ENCODE measurements at regions not wholly inside any gene's neighbourhood (a gene's known extent, or its start where the extent isn't known, plus 50 kb on each side); places are given as distances from the start of the nearest gene placed in this dataset.
A peak's percentile ranks its signal among the peaks of the same experiment; 100 is the strongest.

GRCh38 chr10:57754803-57755202 is 512.9 kb downstream of the IPMK start:
- Histone ChIP-seq H3K79me2 (ENCODE audit: control insufficient read depth, insufficient read depth, low read length, unreplicated experiment) (no peaks in the 10 kb centered on the region), H3K4me1 (ENCODE audit: control insufficient read depth, insufficient read depth, low read length, unreplicated experiment) (no peaks in the 10 kb centered on the region), H3K36me3 (ENCODE audit: insufficient read depth, low read length) (no peaks in the 10 kb centered on the region), H3K4me3 (ENCODE audit: low read depth, low read length) (no peak overlapping the region), H3K27me3 (ENCODE audit: insufficient read depth, low read length) (peaks cover 22% of the 10 kb centered on the region; the same call in 1 of the 2 replicates), H3K27ac (ENCODE audit: low read depth, low read length) (no peak overlapping the region), H2AFZ (ENCODE audit: low read length, unreplicated experiment) (no peak overlapping the region)

DNA sequence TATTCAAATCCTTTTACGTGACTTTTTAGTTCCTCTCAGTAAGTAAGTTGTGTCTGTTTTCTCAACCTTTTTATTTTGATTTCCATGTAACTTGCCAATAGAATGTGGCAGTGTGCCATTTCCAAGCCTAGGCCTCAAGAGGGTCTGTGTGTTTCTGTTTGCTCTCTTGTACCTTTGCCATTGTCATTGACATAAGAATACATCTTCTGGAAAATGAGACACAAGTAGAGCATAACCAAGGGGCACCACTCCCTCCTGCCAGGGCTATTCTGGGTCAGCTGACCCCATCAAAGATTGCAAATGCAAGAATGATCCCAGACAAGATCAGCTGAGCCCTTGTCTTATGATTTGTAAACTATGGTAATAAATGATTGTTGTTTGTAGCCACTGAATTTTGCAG is 524.0 kb downstream of the IPMK start:
- H3K79me2 ChIP-seq (ENCODE audit: control insufficient read depth, insufficient read depth, low read length, unreplicated experiment): no peaks in the 10 kb centered on the region
- H3K27me3 ChIP-seq (ENCODE audit: insufficient read depth, low read length): peaks cover 10% of the 10 kb centered on the region; the same call in 1 of the 2 replicates
- H3K4me3 ChIP-seq (ENCODE audit: low read depth, low read length): no peak overlapping the region
- H3K27ac ChIP-seq (ENCODE audit: low read depth, low read length): no peak overlapping the region
- H3K36me3 ChIP-seq (ENCODE audit: insufficient read depth, low read length): no peaks in the 10 kb centered on the region
- no peaks in the 10 kb centered on the region for H3K4me1 ChIP-seq (ENCODE audit: control insufficient read depth, insufficient read depth, low read length, unreplicated experiment)
- H2AFZ ChIP-seq (ENCODE audit: low read length, unreplicated experiment): no peak overlapping the region

- Histone ChIP-seq H3K4me3 (ENCODE audit: low read depth, low read length) (no peak overlapping the region), H3K27ac (ENCODE audit: low read depth, low read length) (no peak overlapping the region), H3K4me1 (ENCODE audit: control insufficient read depth, insufficient read depth, low read length, unreplicated experiment) (no peaks in the 10 kb centered on the region), H3K36me3 (ENCODE audit: insufficient read depth, low read length) (no peaks in the 10 kb centered on the region), H2AFZ (ENCODE audit: low read length, unreplicated experiment) (no peak overlapping the region), H3K79me2 (ENCODE audit: control insufficient read depth, insufficient read depth, low read length, unreplicated experiment) (no peaks in the 10 kb centered on the region), H3K27me3 (ENCODE audit: insufficient read depth, low read length) (peaks cover 16% of the 10 kb centered on the region; the same call in 1 of the 2 replicates)
Observed at GRCh38 chr10:57741751-57742150, 525.9 kb downstream of the IPMK start.

DNA sequence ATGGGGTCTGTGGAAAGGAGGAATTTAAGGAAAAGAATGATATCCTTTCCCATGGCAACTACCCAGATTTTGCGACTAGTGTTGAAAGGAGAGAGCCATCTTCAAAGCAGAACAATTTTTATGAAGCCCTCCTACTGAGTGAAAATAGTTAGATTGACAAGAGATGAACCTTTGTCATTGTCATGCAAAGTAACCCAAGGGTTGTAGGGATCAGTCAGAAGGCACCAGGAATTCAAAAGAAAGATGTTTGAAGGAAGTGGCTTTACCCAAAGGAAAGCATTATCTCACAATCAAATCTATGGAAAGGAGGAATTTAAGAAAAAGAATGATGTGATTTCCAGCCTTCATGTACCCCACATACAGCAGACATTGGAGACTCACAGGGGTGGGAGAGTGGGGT is 544.4 kb downstream of the IPMK start:
- Histone ChIP-seq H3K4me3 (ENCODE audit: low read depth, low read length) (no peak overlapping the region), H2AFZ (ENCODE audit: low read length, unreplicated experiment) (no peak overlapping the region), H3K27ac (ENCODE audit: low read depth, low read length) (no peak overlapping the region), H3K79me2 (ENCODE audit: control insufficient read depth, insufficient read depth, low read length, unreplicated experiment) (no peaks in the 10 kb centered on the region), H3K27me3 (ENCODE audit: insufficient read depth, low read length) (peaks cover 49% of the 10 kb centered on the region), H3K36me3 (ENCODE audit: insufficient read depth, low read length) (no peaks in the 10 kb centered on the region), H3K4me1 (ENCODE audit: control insufficient read depth, insufficient read depth, low read length, unreplicated experiment) (no peaks in the 10 kb centered on the region)

DNA sequence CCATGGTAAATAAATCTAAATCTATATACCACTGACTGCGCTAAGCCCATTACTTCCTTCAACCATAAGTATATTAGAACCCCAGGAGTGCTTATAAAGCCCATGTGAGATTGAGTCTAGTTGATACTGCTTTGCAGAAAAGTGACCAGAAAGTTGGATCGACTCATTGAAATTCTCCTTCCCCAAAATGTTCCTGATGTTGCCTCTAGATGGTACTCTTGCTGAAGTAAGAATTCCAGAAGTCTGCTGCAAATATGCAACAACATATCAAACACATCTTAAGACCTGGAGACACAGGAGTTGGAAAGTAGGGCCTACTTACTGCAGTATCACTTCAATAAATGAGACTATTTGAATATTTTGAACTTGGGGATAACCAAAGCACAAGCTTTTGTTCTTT is 550.8 kb downstream of the IPMK start:
- H2AFZ ChIP-seq (ENCODE audit: low read length, unreplicated experiment): no peak overlapping the region
- H3K27me3 ChIP-seq (ENCODE audit: insufficient read depth, low read length): no peaks in the 10 kb centered on the region; the same call in 1 of the 2 replicates
- H3K79me2 ChIP-seq (ENCODE audit: control insufficient read depth, insufficient read depth, low read length, unreplicated experiment): no peaks in the 10 kb centered on the region
- no peaks in the 10 kb centered on the region for H3K36me3 ChIP-seq (ENCODE audit: insufficient read depth, low read length)
- H3K27ac ChIP-seq (ENCODE audit: low read depth, low read length): no peak overlapping the region
- no peak overlapping the region for H3K4me3 ChIP-seq (ENCODE audit: low read depth, low read length)
- no peaks in the 10 kb centered on the region for H3K4me1 ChIP-seq (ENCODE audit: control insufficient read depth, insufficient read depth, low read length, unreplicated experiment)

- Histone ChIP-seq H3K36me3 (ENCODE audit: insufficient read depth, low read length) (no peaks in the 10 kb centered on the region), H3K27me3 (ENCODE audit: insufficient read depth, low read length) (no peaks in the 10 kb centered on the region; the same call in 1 of the 2 replicates), H3K27ac (ENCODE audit: low read depth, low read length) (no peak overlapping the region), H2AFZ (ENCODE audit: low read length, unreplicated experiment) (no peak overlapping the region), H3K79me2 (ENCODE audit: control insufficient read depth, insufficient read depth, low read length, unreplicated experiment) (no peaks in the 10 kb centered on the region), H3K4me3 (ENCODE audit: low read depth, low read length) (no peak overlapping the region), H3K4me1 (ENCODE audit: control insufficient read depth, insufficient read depth, low read length, unreplicated experiment) (no peaks in the 10 kb centered on the region)
Observed at GRCh38 chr10:57715233-57715632, 552.5 kb downstream of the IPMK start.

- Histone ChIP-seq H3K79me2 (ENCODE audit: control insufficient read depth, insufficient read depth, low read length, unreplicated experiment) (no peaks in the 10 kb centered on the region), H3K4me3 (ENCODE audit: low read depth, low read length) (no peak overlapping the region), H3K36me3 (ENCODE audit: insufficient read depth, low read length) (no peaks in the 10 kb centered on the region), H3K27me3 (ENCODE audit: insufficient read depth, low read length) (no peaks in the 10 kb centered on the region), H3K4me1 (ENCODE audit: control insufficient read depth, insufficient read depth, low read length, unreplicated experiment) (peaks cover 22% of the 10 kb centered on the region), H3K27ac (ENCODE audit: low read depth, low read length) (no peak overlapping the region), H2AFZ (ENCODE audit: low read length, unreplicated experiment) (no peak overlapping the region)
Observed at GRCh38 chr10:57707300-57707658, 560.4 kb downstream of the IPMK start.

DNA sequence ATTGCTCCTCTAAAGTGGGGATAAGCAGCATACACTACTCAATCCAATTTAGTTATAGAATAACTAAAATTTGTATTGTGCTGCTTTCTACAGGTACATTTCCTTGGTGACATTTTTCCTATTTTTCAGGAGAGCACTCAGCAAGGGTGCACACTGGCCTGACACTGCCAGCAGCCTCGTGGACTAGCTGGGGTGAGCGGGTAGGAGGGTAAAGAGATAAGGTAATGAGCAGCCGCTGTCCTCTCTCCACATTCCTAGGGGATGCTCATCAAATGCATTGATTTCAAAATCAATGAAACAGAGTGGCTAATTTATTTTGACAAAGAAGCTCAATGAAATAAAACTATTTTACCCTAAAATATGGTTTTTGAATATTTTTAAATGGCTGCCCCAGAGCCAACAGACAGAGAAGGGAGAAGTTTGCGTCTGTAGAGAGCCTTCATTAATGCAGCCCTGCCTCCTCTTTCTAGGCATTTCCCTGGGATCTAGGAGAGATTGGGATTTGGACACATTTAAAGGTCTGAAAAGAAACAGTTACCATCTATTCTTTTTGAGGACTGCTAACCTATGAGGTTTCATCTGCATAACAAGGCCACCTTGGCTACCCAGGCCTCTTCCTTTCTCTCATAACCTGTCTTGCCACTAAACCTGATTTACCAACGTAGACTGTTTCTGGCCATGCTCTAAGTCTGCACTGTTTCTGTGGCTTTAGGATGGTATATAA is 561.0 kb downstream of the IPMK start:
- Histone ChIP-seq H3K4me1 (ENCODE audit: control insufficient read depth, insufficient read depth, low read length, unreplicated experiment) (peaks cover 22% of the 10 kb centered on the region), H2AFZ (ENCODE audit: low read length, unreplicated experiment) (no peak overlapping the region), H3K27me3 (ENCODE audit: insufficient read depth, low read length) (no peaks in the 10 kb centered on the region), H3K4me3 (ENCODE audit: low read depth, low read length) (no peak overlapping the region), H3K27ac (ENCODE audit: low read depth, low read length) (no peak overlapping the region), H3K36me3 (ENCODE audit: insufficient read depth, low read length) (no peaks in the 10 kb centered on the region), H3K79me2 (ENCODE audit: control insufficient read depth, insufficient read depth, low read length, unreplicated experiment) (no peaks in the 10 kb centered on the region)

GRCh38 chr10:57706016-57706415 is 561.7 kb downstream of the IPMK start:
- Histone ChIP-seq H3K27ac (ENCODE audit: low read depth, low read length) (no peak overlapping the region), H3K27me3 (ENCODE audit: insufficient read depth, low read length) (no peaks in the 10 kb centered on the region), H3K36me3 (ENCODE audit: insufficient read depth, low read length) (no peaks in the 10 kb centered on the region), H3K79me2 (ENCODE audit: control insufficient read depth, insufficient read depth, low read length, unreplicated experiment) (no peaks in the 10 kb centered on the region), H2AFZ (ENCODE audit: low read length, unreplicated experiment) (no peak overlapping the region), H3K4me3 (ENCODE audit: low read depth, low read length) (no peak overlapping the region), H3K4me1 (ENCODE audit: control insufficient read depth, insufficient read depth, low read length, unreplicated experiment) (peaks cover 22% of the 10 kb centered on the region)

- H3K27ac ChIP-seq (ENCODE audit: low read depth, low read length): no peak overlapping the region
- H3K4me3 ChIP-seq (ENCODE audit: low read depth, low read length): no peak overlapping the region
- peak overlapping the region; percentile 3 for H2AFZ ChIP-seq (ENCODE audit: low read length, unreplicated experiment)
- no peaks in the 10 kb centered on the region for H3K27me3 ChIP-seq (ENCODE audit: insufficient read depth, low read length)
- H3K4me1 ChIP-seq (ENCODE audit: control insufficient read depth, insufficient read depth, low read length, unreplicated experiment): peaks cover 42% of the 10 kb centered on the region
- no peaks in the 10 kb centered on the region for H3K79me2 ChIP-seq (ENCODE audit: control insufficient read depth, insufficient read depth, low read length, unreplicated experiment)
- no peaks in the 10 kb centered on the region for H3K36me3 ChIP-seq (ENCODE audit: insufficient read depth, low read length)
Observed at GRCh38 chr10:57699944-57700343, 567.8 kb downstream of the IPMK start.

- Histone ChIP-seq H3K4me3 (ENCODE audit: low read depth, low read length) (peak overlapping the region; percentile 48; the same call in 1 of the 2 replicates), H3K27ac (ENCODE audit: low read depth, low read length) (peak overlapping the region; percentile 98), H3K79me2 (ENCODE audit: control insufficient read depth, insufficient read depth, low read length, unreplicated experiment) (no peaks in the 10 kb centered on the region), H2AFZ (ENCODE audit: low read length, unreplicated experiment) (peak overlapping the region; percentile 94), H3K4me1 (ENCODE audit: control insufficient read depth, insufficient read depth, low read length, unreplicated experiment) (peaks cover 51% of the 10 kb centered on the region), H3K36me3 (ENCODE audit: insufficient read depth, low read length) (no peaks in the 10 kb centered on the region), H3K27me3 (ENCODE audit: insufficient read depth, low read length) (no peaks in the 10 kb centered on the region)
Observed at GRCh38 chr10:57696641-57697040, 571.1 kb downstream of the IPMK start.

All from ACC112 (cell line).